ENCODE measurements at regions not wholly inside any gene's neighbourhood (a gene's known extent, or its start where the extent isn't known, plus 50 kb on each side); places are given as distances from the start of the nearest gene placed in this dataset.

DNA sequence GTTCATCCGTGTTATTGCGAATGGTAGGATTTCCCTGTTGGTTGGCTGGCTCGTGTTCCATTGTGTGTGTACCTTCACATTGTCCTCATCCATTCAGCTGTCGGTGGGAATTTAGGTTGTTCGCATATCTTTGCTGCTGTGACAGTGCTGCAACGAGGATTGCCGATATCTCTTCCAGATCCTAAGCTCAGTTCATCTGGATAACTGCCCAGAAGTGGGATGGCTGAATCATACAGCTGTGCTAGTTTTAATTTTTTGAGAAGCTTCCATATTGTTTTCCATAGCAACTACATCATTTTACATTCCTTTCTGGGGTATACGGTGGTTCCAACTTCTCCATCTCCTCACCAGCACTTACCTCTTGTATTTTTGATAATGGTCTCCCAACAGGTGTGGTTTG lies 292.8 kb upstream of the SFSWAP start:
- WGBS, result 61% methylated on average over 8 of the region's 8 CpGs
- H3K27me3 ChIP-seq, result peaks cover 22% of the 10 kb centered on the region
- no peaks in the 10 kb centered on the region for H3K9me3 ChIP-seq
- H3K36me3 ChIP-seq, result no peaks in the 10 kb centered on the region
- no peak overlapping the region for H3K4me3 ChIP-seq
- no peaks in the 10 kb centered on the region for H3K4me1 ChIP-seq
- no peak overlapping the region for H3K27ac ChIP-seq
- TF ChIP-seq POLR2AphosphoS5 (IDR thresholded peaks at IDR 0.05) (no peak), EP300 (IDR thresholded peaks at IDR 0.05) (no peak), POLR2A (IDR thresholded peaks at IDR 0.05) (no peak)
- TF ChIP-seq, protein P1, sequence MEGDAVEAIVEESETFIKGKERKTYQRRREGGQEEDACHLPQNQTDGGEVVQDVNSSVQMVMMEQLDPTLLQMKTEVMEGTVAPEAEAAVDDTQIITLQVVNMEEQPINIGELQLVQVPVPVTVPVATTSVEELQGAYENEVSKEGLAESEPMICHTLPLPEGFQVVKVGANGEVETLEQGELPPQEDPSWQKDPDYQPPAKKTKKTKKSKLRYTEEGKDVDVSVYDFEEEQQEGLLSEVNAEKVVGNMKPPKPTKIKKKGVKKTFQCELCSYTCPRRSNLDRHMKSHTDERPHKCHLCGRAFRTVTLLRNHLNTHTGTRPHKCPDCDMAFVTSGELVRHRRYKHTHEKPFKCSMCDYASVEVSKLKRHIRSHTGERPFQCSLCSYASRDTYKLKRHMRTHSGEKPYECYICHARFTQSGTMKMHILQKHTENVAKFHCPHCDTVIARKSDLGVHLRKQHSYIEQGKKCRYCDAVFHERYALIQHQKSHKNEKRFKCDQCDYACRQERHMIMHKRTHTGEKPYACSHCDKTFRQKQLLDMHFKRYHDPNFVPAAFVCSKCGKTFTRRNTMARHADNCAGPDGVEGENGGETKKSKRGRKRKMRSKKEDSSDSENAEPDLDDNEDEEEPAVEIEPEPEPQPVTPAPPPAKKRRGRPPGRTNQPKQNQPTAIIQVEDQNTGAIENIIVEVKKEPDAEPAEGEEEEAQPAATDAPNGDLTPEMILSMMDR (IDR thresholded peaks at IDR 0.05), result no peak
- DNase-seq (ENCODE audit: low spot score in 2 of 2), result no peak

DNA sequence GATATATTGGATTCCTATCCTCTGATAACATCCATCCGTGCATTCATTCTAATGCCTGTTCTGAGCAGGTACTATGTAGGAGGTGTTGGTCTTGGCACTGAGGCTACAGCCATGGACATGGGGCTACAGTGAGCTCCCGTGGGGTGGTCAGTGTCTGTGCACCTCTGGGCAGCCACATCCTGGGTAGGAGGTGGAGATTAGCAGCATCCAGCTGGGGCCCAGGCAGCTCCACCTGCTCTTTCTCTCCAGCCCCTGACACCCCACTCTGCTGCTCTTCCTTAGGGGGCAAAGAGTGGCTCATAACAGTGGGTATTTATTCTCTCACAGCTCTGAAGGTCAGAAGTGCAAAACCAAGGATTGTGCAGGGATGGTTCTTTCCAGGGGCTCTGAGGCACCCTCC lies 292.0 kb upstream of the SFSWAP start:
- TF ChIP-seq POLR2AphosphoS5 (IDR thresholded peaks at IDR 0.05), result no peak
- TF ChIP-seq EP300 (IDR thresholded peaks at IDR 0.05), result no peak
- TF ChIP-seq POLR2A (IDR thresholded peaks at IDR 0.05), result no peak
- TF ChIP-seq, protein P1 (IDR thresholded peaks at IDR 0.05), result no peak
- Histone ChIP-seq H3K27me3 (peaks cover 16% of the 10 kb centered on the region), H3K4me1 (no peaks in the 10 kb centered on the region), H3K4me3 (no peak overlapping the region), H3K27ac (no peak overlapping the region), H3K9me3 (no peaks in the 10 kb centered on the region), H3K36me3 (no peaks in the 10 kb centered on the region)
- WGBS, result 100% methylated on average over 2 of the region's 2 CpGs
- no peak for DNase-seq (ENCODE audit: low spot score in 2 of 2)

DNA sequence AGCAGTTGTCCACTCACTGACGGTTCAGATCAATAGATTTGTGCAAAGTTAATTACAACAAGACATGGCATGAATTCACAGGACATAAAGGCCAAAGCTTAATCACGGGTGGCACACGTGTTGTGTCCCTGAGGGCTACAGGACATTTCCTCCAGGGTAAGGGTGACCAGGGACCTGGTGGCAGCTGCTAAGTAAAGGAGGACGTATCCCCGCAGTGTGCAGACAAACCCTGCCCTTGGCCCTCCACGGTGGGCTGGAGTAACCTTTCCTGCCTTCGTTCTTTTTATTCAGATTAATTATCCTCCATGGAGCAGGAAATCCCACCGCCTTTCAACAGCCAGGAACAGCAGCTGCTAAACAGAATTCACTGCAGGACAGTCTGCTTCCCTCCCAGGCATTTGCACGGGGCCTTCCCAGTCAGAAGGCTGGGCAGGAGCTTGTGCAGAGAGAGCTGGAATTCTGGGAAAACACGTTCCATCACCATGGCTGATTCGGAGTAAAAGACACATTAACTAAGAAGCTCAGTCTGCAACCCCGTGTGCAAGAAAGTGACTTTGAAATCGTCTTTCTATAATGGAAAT lies 289.9 kb upstream of the SFSWAP start:
- Histone ChIP-seq H3K4me3 (no peak overlapping the region), H3K36me3 (no peaks in the 10 kb centered on the region), H3K9me3 (no peaks in the 10 kb centered on the region), H3K4me1 (no peaks in the 10 kb centered on the region), H3K27me3 (peaks cover 16% of the 10 kb centered on the region), H3K27ac (no peak overlapping the region)
- 64% methylated on average over 13 of the region's 13 CpGs for WGBS
- no peak for DNase-seq (ENCODE audit: low spot score in 2 of 2)
- TF ChIP-seq POLR2AphosphoS5 (IDR thresholded peaks at IDR 0.05) (no peak), EP300 (IDR thresholded peaks at IDR 0.05) (no peak)

DNA sequence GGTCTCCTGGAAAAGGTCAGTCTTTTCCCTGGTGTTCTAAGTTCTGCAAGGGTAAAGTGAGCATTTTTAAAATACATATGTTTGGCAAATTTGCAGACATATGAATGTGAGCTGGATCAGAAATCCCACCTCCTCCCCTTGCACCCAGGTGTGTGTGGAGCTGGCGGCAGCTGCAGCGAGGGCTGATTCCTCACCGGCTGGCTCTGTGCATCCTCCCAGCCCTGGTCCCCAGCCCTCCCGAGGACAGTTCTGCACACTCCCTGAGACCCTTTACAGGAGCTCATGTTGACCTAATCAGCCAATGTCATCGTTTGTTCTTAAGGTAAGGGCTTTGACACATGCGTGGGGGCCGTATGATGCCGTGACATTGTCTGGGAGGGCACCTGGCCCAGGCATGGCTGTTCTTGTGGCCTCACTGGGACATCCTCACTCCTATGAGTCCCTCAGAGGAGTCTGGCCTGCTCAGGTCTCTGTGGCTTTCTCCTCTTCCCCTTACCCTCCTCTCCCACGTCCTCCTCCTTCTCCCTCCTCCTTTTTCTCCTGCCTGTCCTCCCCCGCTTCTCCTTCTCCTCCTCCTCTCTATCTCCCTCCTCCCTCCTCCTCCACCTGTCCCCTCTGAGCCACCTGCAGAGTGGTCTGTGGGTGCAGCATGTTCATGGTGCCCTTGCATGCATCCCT lies 289.2 kb upstream of the SFSWAP start:
- TF ChIP-seq POLR2A (IDR thresholded peaks at IDR 0.05) (no peak), EP300 (IDR thresholded peaks at IDR 0.05) (no peak), POLR2AphosphoS5 (IDR thresholded peaks at IDR 0.05) (no peak)
- TF ChIP-seq, protein P1 (IDR thresholded peaks at IDR 0.05), result no peak
- Histone ChIP-seq H3K36me3 (no peaks in the 10 kb centered on the region), H3K4me3 (no peak overlapping the region), H3K9me3 (no peaks in the 10 kb centered on the region), H3K27me3 (peaks cover 16% of the 10 kb centered on the region), H3K4me1 (no peaks in the 10 kb centered on the region), H3K27ac (no peak overlapping the region)
- 79% methylated on average over 8 of the region's 10 CpGs for WGBS
- DNase-seq (ENCODE audit: low spot score in 2 of 2), result no peak

DNA sequence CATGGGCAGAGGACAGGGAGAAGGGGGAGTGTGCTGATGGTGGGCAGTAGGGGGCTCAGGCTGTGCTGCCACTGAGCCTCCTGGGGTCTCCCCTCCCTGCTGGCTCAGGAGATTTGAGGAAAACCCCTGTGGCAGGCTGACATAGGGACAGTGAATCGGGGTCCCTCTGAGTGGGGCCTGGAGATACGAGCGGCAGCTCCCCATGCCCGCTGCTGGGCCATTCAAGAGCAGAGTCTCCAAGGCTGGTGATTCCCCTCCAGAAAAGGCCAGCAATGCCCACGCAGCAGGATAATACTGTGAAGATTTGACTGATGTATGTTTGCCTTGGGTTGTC lies 288.7 kb upstream of the SFSWAP start:
- H3K27me3 ChIP-seq, result peaks cover 16% of the 10 kb centered on the region
- no peak overlapping the region for H3K27ac ChIP-seq
- WGBS, result 67% methylated on average over 4 of the region's 5 CpGs
- H3K4me1 ChIP-seq, result no peaks in the 10 kb centered on the region
- no peaks in the 10 kb centered on the region for H3K36me3 ChIP-seq
- H3K9me3 ChIP-seq, result no peaks in the 10 kb centered on the region
- H3K4me3 ChIP-seq, result no peak overlapping the region
- no peak for DNase-seq (ENCODE audit: low spot score in 2 of 2)
- TF ChIP-seq POLR2AphosphoS5 (IDR thresholded peaks at IDR 0.05) (no peak), POLR2A (IDR thresholded peaks at IDR 0.05) (no peak)
- TF ChIP-seq, protein P1 (IDR thresholded peaks at IDR 0.05), result no peak

Measured in suprapubic skin (tissue), 4 donors.